Activated gamma-delta T cell (primary cell): ENCODE measurements at regions not wholly inside any gene's neighbourhood (a gene's known extent, or its start where the extent isn't known, plus 50 kb on each side); places are given as distances from the start of the nearest gene placed in this dataset.
"Not testable (repeated sequence)": the region's sequence is repeated elsewhere in the genome, so short reads cannot be mapped to it uniquely, and the experiment has no call there.

Source experiments
- DNase-seq: peaks from one replicate; lab custom pipeline; 2025; lab: John Stamatoyannopoulos, UW

- DNase-seq, result no peak
Measured at GRCh38 chr2:82237994-82238662, 1933.6 kb upstream of the LRRTM1 start.

- no peak for DNase-seq
Measured at GRCh38 chr2:82234283-82234874, 1929.8 kb upstream of the LRRTM1 start.

GRCh38 chr2:82233806-82234205, 1929.3 kb upstream of the LRRTM1 start:
- no peak for DNase-seq

GRCh38 chr2:82230406-82230805, 1925.9 kb upstream of the LRRTM1 start:
- no peak for DNase-seq

GRCh38 chr2:82226441-82226840, 1921.9 kb upstream of the LRRTM1 start:
- DNase-seq, result no peak

- no peak for DNase-seq
Measured at GRCh38 chr2:82224301-82224940, 1919.9 kb upstream of the LRRTM1 start.

GRCh38 chr2:82215212-82215611, 1910.7 kb upstream of the LRRTM1 start:
- no peak for DNase-seq

GRCh38 chr2:82199493-82199852, 1894.9 kb upstream of the LRRTM1 start:
- no peak for DNase-seq

- DNase-seq, result no peak
Measured at GRCh38 chr2:82198809-82199492, 1894.4 kb upstream of the LRRTM1 start.

- DNase-seq, result no peak
Measured at GRCh38 chr2:82182270-82182669, 1877.7 kb upstream of the LRRTM1 start.

GRCh38 chr2:82175210-82175609, 1870.7 kb upstream of the LRRTM1 start:
- not testable (repeated sequence) for DNase-seq

GRCh38 chr2:82172483-82172882, 1867.9 kb upstream of the LRRTM1 start:
- DNase-seq, result no peak

- DNase-seq, result no peak
Measured at GRCh38 chr2:82169379-82169778, 1864.8 kb upstream of the LRRTM1 start.

- DNase-seq, result no peak
Measured at GRCh38 chr2:82165377-82165776, 1860.8 kb upstream of the LRRTM1 start.

GRCh38 chr2:82158150-82158549, 1853.6 kb upstream of the LRRTM1 start:
- DNase-seq, result no peak

- no peak for DNase-seq
Measured at GRCh38 chr2:82155469-82155868, 1850.9 kb upstream of the LRRTM1 start.

GRCh38 chr2:82143343-82143742, 1838.8 kb upstream of the LRRTM1 start:
- no peak for DNase-seq

- no peak for DNase-seq
Measured at GRCh38 chr2:82139979-82140611, 1835.5 kb upstream of the LRRTM1 start.

- DNase-seq, result no peak
Measured at GRCh38 chr2:82137441-82137840, 1832.9 kb upstream of the LRRTM1 start.

GRCh38 chr2:82128051-82128450, 1823.5 kb upstream of the LRRTM1 start:
- DNase-seq, result no peak

- no peak for DNase-seq
Measured at GRCh38 chr2:82124629-82125028, 1820.1 kb upstream of the LRRTM1 start.

GRCh38 chr2:82120654-82121053, 1816.1 kb upstream of the LRRTM1 start:
- DNase-seq, result no peak
